SK-N-SH (cell line): ENCODE measurements at regions not wholly inside any gene's neighbourhood (a gene's known extent, or its start where the extent isn't known, plus 50 kb on each side); places are given as distances from the start of the nearest gene placed in this dataset.

Source experiments
- CTCF ChIA-PET: fragments of 300-600, 350-600 bp; formaldehyde crosslinking; extraction: SDS; loops from one replicate; lab custom pipeline; 2021; lab: Yijun Ruan, JAX
- POLR2A ChIA-PET: fragments of 350-600 bp; sonication (Branson Sonifier 250); formaldehyde crosslinking; extraction: SDS; loops from one replicate; lab custom pipeline; 2020; ENCODE audit warnings: antibody characterized with exemption, inconsistent platforms; lab: Yijun Ruan, JAX
- DNase-seq: peaks from one replicate; pipeline ENCODE4 v3.0.0; 2012
- H2AFZ ChIP-seq: fragments of 200-600 bp; sonication (generic); 2 replicates; pipeline ENCODE4 v1.8.1; 2016; ENCODE audit warnings: antibody characterized with exemption, mild to moderate bottlenecking, low read depth
- H3F3A ChIP-seq: fragments of 200-600 bp; sonication (generic); replicated peaks from 2 replicates; pipeline ENCODE3; 2016; ENCODE audit warnings: antibody characterized with exemption, mild to moderate bottlenecking; ENCODE audit not compliant: insufficient read depth
- H3K27ac ChIP-seq, 2 experiments: fragments of 200-500 bp in 1 of 2; fragments of 200-600 bp in 1 of 2; sonication (Bioruptor generic) in 1 of 2; sonication (generic), shearing (Covaris generic) in 1 of 2; 2 replicates each; pipeline versions ENCODE4 v1.5.1 to v1.6.1; 2014 to 2016; ENCODE audit warnings: low read depth in 2 of 2, inconsistent platforms in 1 of 2, low read length in 1 of 2, mild to moderate bottlenecking in 1 of 2, mixed read lengths in 1 of 2
- H3K27me3 ChIP-seq: fragments of 200-600 bp; sonication (generic), shearing (Covaris generic); 2 replicates; pipeline ENCODE4 v1.6.1; 2016; ENCODE audit warnings: mixed run types; ENCODE audit not compliant: insufficient read depth
- H3K36me3 ChIP-seq, 2 experiments: fragments of 200-500 bp in 1 of 2; fragments of 200-600 bp in 1 of 2; sonication (Bioruptor generic) in 1 of 2; sonication (generic) in 1 of 2; replicated peaks in 1 of 2; 2 replicates each; pipeline versions ENCODE3 to v1.5.1; 2014 to 2016; ENCODE audit warnings: low read length in 1 of 2, mild to moderate bottlenecking in 1 of 2; ENCODE audit not compliant: insufficient read depth in 2 of 2, control insufficient read depth in 1 of 2
- H3K4me1 ChIP-seq, 2 experiments: fragments of 200-500 bp in 1 of 2; fragments of 200-600 bp in 1 of 2; sonication (Bioruptor generic) in 1 of 2; sonication (generic), shearing (Covaris generic) in 1 of 2; 2 replicates each; pipeline versions ENCODE4 v1.5.1 to v1.6.1; 2014 to 2016; ENCODE audit warnings: low read depth in 1 of 2, low read length in 1 of 2, mixed run types in 1 of 2; ENCODE audit not compliant: insufficient read depth in 2 of 2, control insufficient read depth in 1 of 2
- H3K4me2 ChIP-seq: fragments of 200-600 bp; sonication (generic), shearing (Covaris generic); 2 replicates; pipeline ENCODE4 v1.6.1; 2017; ENCODE audit warnings: mixed run types
- H3K4me3 ChIP-seq, 2 experiments: fragments of 200-500 bp in 1 of 2; fragments of 200-600 bp in 1 of 2; sonication (Bioruptor generic) in 1 of 2; sonication (generic), shearing (Covaris generic) in 1 of 2; 2 replicates each; pipeline versions ENCODE4 v1.5.1 to v1.8.1; 2014 to 2016; ENCODE audit warnings: low read depth in 2 of 2, inconsistent platforms in 1 of 2, low read length in 1 of 2, mild to moderate bottlenecking in 1 of 2, mixed read lengths in 1 of 2, moderate library complexity in 1 of 2
- H3K79me2 ChIP-seq: fragments of 200-600 bp; sonication (generic); 2 replicates; pipeline ENCODE4 v1.8.1; 2017; ENCODE audit warnings: mild to moderate bottlenecking; ENCODE audit not compliant: insufficient read depth
- H3K9ac ChIP-seq: fragments of 200-600 bp; sonication (generic); 2 replicates; pipeline ENCODE4 v1.6.1; 2017; ENCODE audit warnings: mixed run types
- H3K9me2 ChIP-seq: fragments of 200-600 bp; sonication (generic); 2 replicates; pipeline ENCODE4 v1.6.1; 2017; ENCODE audit warnings: mixed run types
- H3K9me3 ChIP-seq: fragments of 200-600 bp; sonication (generic); 2 replicates; pipeline ENCODE4 v1.6.1; 2017; ENCODE audit warnings: mixed run types, mild to moderate bottlenecking, moderate library complexity
- H4K20me1 ChIP-seq: fragments of 200-600 bp; sonication (generic); 2 replicates; pipeline ENCODE4 v1.6.1; 2017; ENCODE audit warnings: mild to moderate bottlenecking, mixed run types; ENCODE audit not compliant: insufficient read depth
- CHD2 ChIP-seq: fragments of 150-350 bp; IDR thresholded peaks from 2 replicates; pipeline ENCODE4 v1.6.1; 2018; ENCODE audit warnings: low read length; ENCODE audit not compliant: partially characterized antibody
- EP300 ChIP-seq, 2 experiments: IDR thresholded peaks; 2 replicates each; pipeline versions ENCODE4 v1.4.0 to v1.6.1; 2012; ENCODE audit warnings: borderline replicate concordance in 1 of 2, low read depth in 1 of 2, low read length in 1 of 2
- EZH2phosphoT487 ChIP-seq: fragments of 200-600 bp; sonication (generic); IDR thresholded peaks from 2 replicates; pipeline ENCODE4 v1.6.1; 2017; ENCODE audit warnings: low read depth, mixed run types, mild to moderate bottlenecking, antibody characterized with exemption, moderate library complexity, borderline replicate concordance
- FOXM1 ChIP-seq: IDR thresholded peaks from 2 replicates; pipeline ENCODE4 v1.4.0; 2012; ENCODE audit warnings: low read depth, mild to moderate bottlenecking
- MXI1 ChIP-seq: IDR thresholded peaks from 2 replicates; pipeline ENCODE4 v1.6.1; 2012; ENCODE audit warnings: mild to moderate bottlenecking, low read depth, low read length, improper control_type of control experiment
- RCOR1 ChIP-seq: fragments of 150-350 bp; IDR thresholded peaks from 2 replicates; pipeline ENCODE4 v1.6.1; 2017; ENCODE audit warnings: antibody characterized with exemption, low read length
- SIN3A ChIP-seq: IDR thresholded peaks from 2 replicates; pipeline ENCODE4 v1.6.1; 2012; ENCODE audit warnings: low read depth, mild to moderate bottlenecking, low read length, moderate library complexity, borderline replicate concordance
- WGBS: methylation state at CpG from one replicate; pipeline ENCODE4 v1.1.6; 2017; ENCODE audit warnings: low lambda C conversion rate; 5-methylcytosine and 5-hydroxymethylcytosine counted together
- TF ChIP-seq, protein P1 (sequence below): IDR thresholded peaks from 2 replicates; pipeline ENCODE4 v1.6.1; 2012; ENCODE audit warnings: mild to moderate bottlenecking, low read depth, low read length, moderate library complexity
- TF ChIP-seq, protein P2 (sequence below): IDR thresholded peaks from 2 replicates; pipeline ENCODE4 v1.4.0; 2012; ENCODE audit warnings: low read depth, borderline replicate concordance
- TF ChIP-seq, protein P3 (sequence below): fragments of 200-600 bp; sonication (generic); IDR thresholded peaks from 2 replicates; pipeline ENCODE4 v1.6.1; 2017; ENCODE audit warnings: antibody characterized with exemption, mild to moderate bottlenecking, moderate library complexity
- TF ChIP-seq, protein P4 (sequence below): IDR thresholded peaks from 2 replicates; pipeline ENCODE4 v1.4.0; 2012; ENCODE audit warnings: low read depth, borderline replicate concordance
- TF ChIP-seq, protein P5 (sequence below): IDR thresholded peaks from 2 replicates; pipeline ENCODE4; 2012
- TF ChIP-seq, protein P6 (sequence below): fragments of 150-350 bp; IDR thresholded peaks from 2 replicates; pipeline ENCODE4 v1.6.1; 2016; ENCODE audit warnings: mild to moderate bottlenecking, low read depth, low read length

DNA sequence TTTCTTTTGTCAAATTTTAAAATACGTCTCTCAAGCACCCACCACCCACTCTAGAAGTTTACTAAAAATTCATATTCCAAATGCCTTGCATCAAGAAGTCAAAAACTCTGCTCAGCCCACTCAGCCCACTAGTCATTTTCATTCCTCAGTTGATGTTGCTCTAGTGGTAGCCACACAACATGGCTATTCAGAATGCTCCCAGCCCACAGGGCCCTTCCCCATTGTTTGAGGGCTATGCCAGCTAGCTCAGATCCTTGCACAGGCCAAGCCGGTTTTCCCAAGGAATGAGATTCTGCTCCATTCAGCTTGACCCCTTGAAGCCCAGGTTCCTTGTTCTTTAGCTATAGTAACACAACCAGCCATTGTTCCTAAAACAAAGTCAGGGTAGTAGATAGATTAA lies 297.5 kb upstream of the RASGEF1B start (continued):
- TF ChIP-seq, protein P1, sequence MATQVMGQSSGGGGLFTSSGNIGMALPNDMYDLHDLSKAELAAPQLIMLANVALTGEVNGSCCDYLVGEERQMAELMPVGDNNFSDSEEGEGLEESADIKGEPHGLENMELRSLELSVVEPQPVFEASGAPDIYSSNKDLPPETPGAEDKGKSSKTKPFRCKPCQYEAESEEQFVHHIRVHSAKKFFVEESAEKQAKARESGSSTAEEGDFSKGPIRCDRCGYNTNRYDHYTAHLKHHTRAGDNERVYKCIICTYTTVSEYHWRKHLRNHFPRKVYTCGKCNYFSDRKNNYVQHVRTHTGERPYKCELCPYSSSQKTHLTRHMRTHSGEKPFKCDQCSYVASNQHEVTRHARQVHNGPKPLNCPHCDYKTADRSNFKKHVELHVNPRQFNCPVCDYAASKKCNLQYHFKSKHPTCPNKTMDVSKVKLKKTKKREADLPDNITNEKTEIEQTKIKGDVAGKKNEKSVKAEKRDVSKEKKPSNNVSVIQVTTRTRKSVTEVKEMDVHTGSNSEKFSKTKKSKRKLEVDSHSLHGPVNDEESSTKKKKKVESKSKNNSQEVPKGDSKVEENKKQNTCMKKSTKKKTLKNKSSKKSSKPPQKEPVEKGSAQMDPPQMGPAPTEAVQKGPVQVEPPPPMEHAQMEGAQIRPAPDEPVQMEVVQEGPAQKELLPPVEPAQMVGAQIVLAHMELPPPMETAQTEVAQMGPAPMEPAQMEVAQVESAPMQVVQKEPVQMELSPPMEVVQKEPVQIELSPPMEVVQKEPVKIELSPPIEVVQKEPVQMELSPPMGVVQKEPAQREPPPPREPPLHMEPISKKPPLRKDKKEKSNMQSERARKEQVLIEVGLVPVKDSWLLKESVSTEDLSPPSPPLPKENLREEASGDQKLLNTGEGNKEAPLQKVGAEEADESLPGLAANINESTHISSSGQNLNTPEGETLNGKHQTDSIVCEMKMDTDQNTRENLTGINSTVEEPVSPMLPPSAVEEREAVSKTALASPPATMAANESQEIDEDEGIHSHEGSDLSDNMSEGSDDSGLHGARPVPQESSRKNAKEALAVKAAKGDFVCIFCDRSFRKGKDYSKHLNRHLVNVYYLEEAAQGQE = no peak

DNA sequence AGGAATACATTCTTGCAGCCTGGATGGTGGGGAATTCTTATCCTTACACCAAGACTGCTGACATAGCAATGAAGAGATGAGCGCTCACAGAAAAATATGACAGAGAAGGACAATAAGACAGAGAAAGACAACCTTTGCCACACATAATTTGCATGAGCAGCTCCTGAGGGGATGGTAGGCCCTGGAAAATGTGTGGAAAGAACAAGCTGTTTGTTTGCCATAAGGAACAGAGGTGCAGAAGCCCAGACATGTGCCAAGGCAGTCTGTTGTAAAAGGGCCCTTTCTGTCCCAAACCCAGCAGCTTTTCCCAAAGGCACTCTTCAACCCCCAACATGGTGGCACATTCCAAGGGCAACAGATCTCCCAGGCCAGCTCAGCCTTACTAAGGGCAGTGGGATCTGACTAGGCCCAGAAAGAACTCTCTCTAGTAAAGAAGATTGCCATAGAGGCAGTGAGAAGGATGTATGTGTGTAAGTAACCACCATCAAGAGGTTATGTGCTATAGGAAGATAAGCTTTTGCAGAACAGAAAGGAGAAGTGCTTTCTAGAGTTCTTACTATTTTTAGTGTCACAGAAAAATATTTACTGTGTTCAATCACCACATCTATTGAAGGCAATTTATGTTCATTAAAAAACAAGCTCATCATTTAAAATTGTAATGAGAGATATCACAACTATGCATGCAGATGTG lies 287.0 kb upstream of the RASGEF1B start:
- 8% methylated on average over 1 of the region's 1 CpG for WGBS
- no peak overlapping the region for H3K4me2 ChIP-seq
- H3K79me2 ChIP-seq = no peaks in the 10 kb centered on the region
- no peak overlapping the region for H3K9ac ChIP-seq
- no peaks in the 10 kb centered on the region for H4K20me1 ChIP-seq
- no peak overlapping the region for H3K4me3 ChIP-seq
- ChIA-PET POLR2A (no interaction called here), CTCF (no interaction called here)
- no peak for TF ChIP-seq FOXM1
- TF ChIP-seq, protein P2, sequence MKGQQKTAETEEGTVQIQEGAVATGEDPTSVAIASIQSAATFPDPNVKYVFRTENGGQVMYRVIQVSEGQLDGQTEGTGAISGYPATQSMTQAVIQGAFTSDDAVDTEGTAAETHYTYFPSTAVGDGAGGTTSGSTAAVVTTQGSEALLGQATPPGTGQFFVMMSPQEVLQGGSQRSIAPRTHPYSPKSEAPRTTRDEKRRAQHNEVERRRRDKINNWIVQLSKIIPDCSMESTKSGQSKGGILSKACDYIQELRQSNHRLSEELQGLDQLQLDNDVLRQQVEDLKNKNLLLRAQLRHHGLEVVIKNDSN = no peak
- TF ChIP-seq RCOR1 = no peak
- TF ChIP-seq, protein P3, sequence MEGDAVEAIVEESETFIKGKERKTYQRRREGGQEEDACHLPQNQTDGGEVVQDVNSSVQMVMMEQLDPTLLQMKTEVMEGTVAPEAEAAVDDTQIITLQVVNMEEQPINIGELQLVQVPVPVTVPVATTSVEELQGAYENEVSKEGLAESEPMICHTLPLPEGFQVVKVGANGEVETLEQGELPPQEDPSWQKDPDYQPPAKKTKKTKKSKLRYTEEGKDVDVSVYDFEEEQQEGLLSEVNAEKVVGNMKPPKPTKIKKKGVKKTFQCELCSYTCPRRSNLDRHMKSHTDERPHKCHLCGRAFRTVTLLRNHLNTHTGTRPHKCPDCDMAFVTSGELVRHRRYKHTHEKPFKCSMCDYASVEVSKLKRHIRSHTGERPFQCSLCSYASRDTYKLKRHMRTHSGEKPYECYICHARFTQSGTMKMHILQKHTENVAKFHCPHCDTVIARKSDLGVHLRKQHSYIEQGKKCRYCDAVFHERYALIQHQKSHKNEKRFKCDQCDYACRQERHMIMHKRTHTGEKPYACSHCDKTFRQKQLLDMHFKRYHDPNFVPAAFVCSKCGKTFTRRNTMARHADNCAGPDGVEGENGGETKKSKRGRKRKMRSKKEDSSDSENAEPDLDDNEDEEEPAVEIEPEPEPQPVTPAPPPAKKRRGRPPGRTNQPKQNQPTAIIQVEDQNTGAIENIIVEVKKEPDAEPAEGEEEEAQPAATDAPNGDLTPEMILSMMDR = no peak
- TF ChIP-seq, protein P4, sequence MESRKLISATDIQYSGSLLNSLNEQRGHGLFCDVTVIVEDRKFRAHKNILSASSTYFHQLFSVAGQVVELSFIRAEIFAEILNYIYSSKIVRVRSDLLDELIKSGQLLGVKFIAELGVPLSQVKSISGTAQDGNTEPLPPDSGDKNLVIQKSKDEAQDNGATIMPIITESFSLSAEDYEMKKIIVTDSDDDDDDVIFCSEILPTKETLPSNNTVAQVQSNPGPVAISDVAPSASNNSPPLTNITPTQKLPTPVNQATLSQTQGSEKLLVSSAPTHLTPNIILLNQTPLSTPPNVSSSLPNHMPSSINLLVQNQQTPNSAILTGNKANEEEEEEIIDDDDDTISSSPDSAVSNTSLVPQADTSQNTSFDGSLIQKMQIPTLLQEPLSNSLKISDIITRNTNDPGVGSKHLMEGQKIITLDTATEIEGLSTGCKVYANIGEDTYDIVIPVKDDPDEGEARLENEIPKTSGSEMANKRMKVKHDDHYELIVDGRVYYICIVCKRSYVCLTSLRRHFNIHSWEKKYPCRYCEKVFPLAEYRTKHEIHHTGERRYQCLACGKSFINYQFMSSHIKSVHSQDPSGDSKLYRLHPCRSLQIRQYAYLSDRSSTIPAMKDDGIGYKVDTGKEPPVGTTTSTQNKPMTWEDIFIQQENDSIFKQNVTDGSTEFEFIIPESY = no peak
- TF ChIP-seq CHD2 = no peak
- TF ChIP-seq EP300 (IDR thresholded peaks at IDR 0.05; ENCODE audit: borderline replicate concordance in 1 of 2, low read depth in 1 of 2, low read length in 1 of 2) = no peak
- TF ChIP-seq MXI1 = no peak
- TF ChIP-seq, protein P5, sequence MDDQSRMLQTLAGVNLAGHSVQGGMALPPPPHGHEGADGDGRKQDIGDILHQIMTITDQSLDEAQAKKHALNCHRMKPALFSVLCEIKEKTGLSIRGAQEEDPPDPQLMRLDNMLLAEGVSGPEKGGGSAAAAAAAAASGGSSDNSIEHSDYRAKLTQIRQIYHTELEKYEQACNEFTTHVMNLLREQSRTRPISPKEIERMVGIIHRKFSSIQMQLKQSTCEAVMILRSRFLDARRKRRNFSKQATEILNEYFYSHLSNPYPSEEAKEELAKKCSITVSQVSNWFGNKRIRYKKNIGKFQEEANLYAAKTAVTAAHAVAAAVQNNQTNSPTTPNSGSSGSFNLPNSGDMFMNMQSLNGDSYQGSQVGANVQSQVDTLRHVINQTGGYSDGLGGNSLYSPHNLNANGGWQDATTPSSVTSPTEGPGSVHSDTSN = no peak
- no peak for TF ChIP-seq SIN3A
- TF ChIP-seq, protein P6, sequence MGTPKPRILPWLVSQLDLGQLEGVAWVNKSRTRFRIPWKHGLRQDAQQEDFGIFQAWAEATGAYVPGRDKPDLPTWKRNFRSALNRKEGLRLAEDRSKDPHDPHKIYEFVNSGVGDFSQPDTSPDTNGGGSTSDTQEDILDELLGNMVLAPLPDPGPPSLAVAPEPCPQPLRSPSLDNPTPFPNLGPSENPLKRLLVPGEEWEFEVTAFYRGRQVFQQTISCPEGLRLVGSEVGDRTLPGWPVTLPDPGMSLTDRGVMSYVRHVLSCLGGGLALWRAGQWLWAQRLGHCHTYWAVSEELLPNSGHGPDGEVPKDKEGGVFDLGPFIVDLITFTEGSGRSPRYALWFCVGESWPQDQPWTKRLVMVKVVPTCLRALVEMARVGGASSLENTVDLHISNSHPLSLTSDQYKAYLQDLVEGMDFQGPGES = no peak
- no peak for TF ChIP-seq EZH2phosphoT487
- no peaks in the 10 kb centered on the region for H3K36me3 ChIP-seq
- H2AFZ ChIP-seq = no peak overlapping the region
- no peaks in the 10 kb centered on the region for H3K27me3 ChIP-seq
- H3F3A ChIP-seq = no peaks in the 10 kb centered on the region
- no peak for DNase-seq
- no peaks in the 10 kb centered on the region for H3K4me1 ChIP-seq
- no peak overlapping the region for H3K27ac ChIP-seq
- no peaks in the 10 kb centered on the region for H3K9me2 ChIP-seq
- H3K9me3 ChIP-seq = no peaks in the 10 kb centered on the region
